ENCODE measurements at regions not wholly inside any gene's neighbourhood (a gene's known extent, or its start where the extent isn't known, plus 50 kb on each side); places are given as distances from the start of the nearest gene placed in this dataset.

DNA sequence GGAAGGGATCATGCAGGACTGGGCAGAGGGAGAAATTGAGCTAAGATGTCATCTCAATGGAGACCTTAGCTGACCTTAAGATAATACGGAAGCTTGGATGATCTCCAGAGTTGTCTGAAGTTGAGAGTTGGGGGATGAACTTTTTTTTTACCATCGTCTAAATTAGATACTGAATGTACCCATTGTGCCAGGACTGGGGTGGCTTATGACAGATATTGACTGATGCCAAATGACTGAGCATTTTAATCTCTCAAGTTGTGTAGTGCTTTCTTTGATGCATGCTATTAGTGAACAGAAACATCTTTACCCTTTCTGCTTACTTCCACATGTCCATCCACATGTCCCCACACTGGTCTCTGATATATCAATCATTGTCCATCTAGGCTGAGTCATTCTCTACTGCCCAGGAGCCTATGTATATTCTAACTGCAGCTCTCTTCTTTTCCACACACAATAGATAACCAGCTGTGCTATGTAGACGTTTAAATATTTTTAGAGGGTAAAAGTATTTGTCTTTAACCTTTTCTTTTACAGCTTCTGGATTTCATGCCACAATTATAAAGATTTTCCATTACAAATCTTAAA lies 60.2 kb upstream of the ZKSCAN2 start:
- H3K9me3 ChIP-seq (ENCODE audit: insufficient read depth, low read depth, low read length), result peaks cover 6% of the 10 kb centered on the region
- no peaks in the 10 kb centered on the region for H3K4me1 Mint-ChIP-seq (ENCODE audit: low read depth, unreplicated experiment)
- H3K9me3 Mint-ChIP-seq (ENCODE audit: unreplicated experiment), result peaks cover 9% of the 10 kb centered on the region
- H3K36me3 ChIP-seq (ENCODE audit: insufficient read depth, low read length), result no peaks in the 10 kb centered on the region
- no peaks in the 10 kb centered on the region for H3K4me1 ChIP-seq (ENCODE audit: insufficient read depth, low read length)
- no peak overlapping the region for H3K4me3 Mint-ChIP-seq (ENCODE audit: unreplicated experiment)
- no peaks in the 10 kb centered on the region for H3K27me3 ChIP-seq (ENCODE audit: insufficient read depth, low read length)
- H3K4me3 ChIP-seq (ENCODE audit: insufficient read depth, low read depth, low read length), result no peak overlapping the region
- no peak overlapping the region for H3K4me2 ChIP-seq (ENCODE audit: low read length)
- H4K20me1 ChIP-seq (ENCODE audit: insufficient read depth, low read length), result no peaks in the 10 kb centered on the region
- H2AFZ ChIP-seq (ENCODE audit: low read depth, low read length), result no peak overlapping the region
- H3K9ac ChIP-seq (ENCODE audit: low read length), result no peak overlapping the region
- no peaks in the 10 kb centered on the region for H3K79me2 ChIP-seq (ENCODE audit: insufficient read depth, low read length)
- no peak overlapping the region for H3K27ac ChIP-seq (ENCODE audit: low read depth, low read length)
- TF ChIP-seq EZH2 (IDR thresholded peaks at IDR 0.05; ENCODE audit: insufficient read depth, low read length), result no peak
- TF ChIP-seq, protein P1, sequence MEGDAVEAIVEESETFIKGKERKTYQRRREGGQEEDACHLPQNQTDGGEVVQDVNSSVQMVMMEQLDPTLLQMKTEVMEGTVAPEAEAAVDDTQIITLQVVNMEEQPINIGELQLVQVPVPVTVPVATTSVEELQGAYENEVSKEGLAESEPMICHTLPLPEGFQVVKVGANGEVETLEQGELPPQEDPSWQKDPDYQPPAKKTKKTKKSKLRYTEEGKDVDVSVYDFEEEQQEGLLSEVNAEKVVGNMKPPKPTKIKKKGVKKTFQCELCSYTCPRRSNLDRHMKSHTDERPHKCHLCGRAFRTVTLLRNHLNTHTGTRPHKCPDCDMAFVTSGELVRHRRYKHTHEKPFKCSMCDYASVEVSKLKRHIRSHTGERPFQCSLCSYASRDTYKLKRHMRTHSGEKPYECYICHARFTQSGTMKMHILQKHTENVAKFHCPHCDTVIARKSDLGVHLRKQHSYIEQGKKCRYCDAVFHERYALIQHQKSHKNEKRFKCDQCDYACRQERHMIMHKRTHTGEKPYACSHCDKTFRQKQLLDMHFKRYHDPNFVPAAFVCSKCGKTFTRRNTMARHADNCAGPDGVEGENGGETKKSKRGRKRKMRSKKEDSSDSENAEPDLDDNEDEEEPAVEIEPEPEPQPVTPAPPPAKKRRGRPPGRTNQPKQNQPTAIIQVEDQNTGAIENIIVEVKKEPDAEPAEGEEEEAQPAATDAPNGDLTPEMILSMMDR (IDR thresholded peaks at IDR 0.05; ENCODE audit: insufficient read depth, low read depth, low read length), result no peak
- no peaks in the 10 kb centered on the region for H3K27me3 Mint-ChIP-seq (ENCODE audit: low read depth, unreplicated experiment)
- no peak for DNase-seq (ENCODE audit: low read depth)
- no peak for FAIRE-seq
- H3K36me3 Mint-ChIP-seq (ENCODE audit: low read depth, unreplicated experiment), result no peaks in the 10 kb centered on the region
- no peak overlapping the region for H3K27ac Mint-ChIP-seq (ENCODE audit: unreplicated experiment)

GRCh38 chr16:25311950-25312349 lies 54.3 kb upstream of the ZKSCAN2 start:
- no peaks in the 10 kb centered on the region for H3K27me3 ChIP-seq (ENCODE audit: insufficient read depth, low read length)

GRCh38 chr16:25311039-25311438 lies 53.4 kb upstream of the ZKSCAN2 start:
- H3K36me3 Mint-ChIP-seq (ENCODE audit: low read depth, unreplicated experiment), result no peaks in the 10 kb centered on the region
- no peak overlapping the region for H3K27ac ChIP-seq (ENCODE audit: low read depth, low read length)
- H3K4me1 ChIP-seq (ENCODE audit: insufficient read depth, low read length), result no peaks in the 10 kb centered on the region

More at GRCh38 chr16:25311950-25312349, 54.3 kb upstream of the ZKSCAN2 start:
- Histone ChIP-seq H4K20me1 (ENCODE audit: insufficient read depth, low read length) (no peaks in the 10 kb centered on the region), H3K4me2 (ENCODE audit: low read length) (no peak overlapping the region), H3K36me3 (ENCODE audit: insufficient read depth, low read length) (no peaks in the 10 kb centered on the region), H3K27ac (ENCODE audit: low read depth, low read length) (no peak overlapping the region), H3K4me1 (ENCODE audit: insufficient read depth, low read length) (no peaks in the 10 kb centered on the region), H3K4me3 (ENCODE audit: insufficient read depth, low read depth, low read length) (no peak overlapping the region), H3K9ac (ENCODE audit: low read length) (no peak overlapping the region), H2AFZ (ENCODE audit: low read depth, low read length) (no peak overlapping the region), H3K9me3 (ENCODE audit: insufficient read depth, low read depth, low read length) (peaks cover 8% of the 10 kb centered on the region), H3K79me2 (ENCODE audit: insufficient read depth, low read length) (no peaks in the 10 kb centered on the region)
- H3K4me3 Mint-ChIP-seq (ENCODE audit: unreplicated experiment), result no peak overlapping the region
- H3K36me3 Mint-ChIP-seq (ENCODE audit: low read depth, unreplicated experiment), result no peaks in the 10 kb centered on the region
- no peak for DNase-seq (ENCODE audit: low read depth)
- TF ChIP-seq, protein P1 (IDR thresholded peaks at IDR 0.05; ENCODE audit: insufficient read depth, low read depth, low read length), result no peak
- no peak for TF ChIP-seq EZH2 (IDR thresholded peaks at IDR 0.05; ENCODE audit: insufficient read depth, low read length)
- no peaks in the 10 kb centered on the region for H3K27me3 Mint-ChIP-seq (ENCODE audit: low read depth, unreplicated experiment)
- H3K27ac Mint-ChIP-seq (ENCODE audit: unreplicated experiment), result no peak overlapping the region
- no peak for FAIRE-seq
- peaks cover 22% of the 10 kb centered on the region for H3K9me3 Mint-ChIP-seq (ENCODE audit: unreplicated experiment)
- H3K4me1 Mint-ChIP-seq (ENCODE audit: low read depth, unreplicated experiment), result no peaks in the 10 kb centered on the region

More at GRCh38 chr16:25311039-25311438, 53.4 kb upstream of the ZKSCAN2 start:
- Histone ChIP-seq H3K9ac (ENCODE audit: low read length) (no peak overlapping the region), H3K79me2 (ENCODE audit: insufficient read depth, low read length) (no peaks in the 10 kb centered on the region), H3K27me3 (ENCODE audit: insufficient read depth, low read length) (no peaks in the 10 kb centered on the region), H3K36me3 (ENCODE audit: insufficient read depth, low read length) (no peaks in the 10 kb centered on the region), H3K9me3 (ENCODE audit: insufficient read depth, low read depth, low read length) (peaks cover 8% of the 10 kb centered on the region), H3K4me2 (ENCODE audit: low read length) (no peak overlapping the region), H2AFZ (ENCODE audit: low read depth, low read length) (no peak overlapping the region), H3K4me3 (ENCODE audit: insufficient read depth, low read depth, low read length) (no peak overlapping the region), H4K20me1 (ENCODE audit: insufficient read depth, low read length) (no peaks in the 10 kb centered on the region)
- Mint-ChIP-seq H3K9me3 (ENCODE audit: unreplicated experiment) (peaks cover 20% of the 10 kb centered on the region), H3K4me3 (ENCODE audit: unreplicated experiment) (no peak overlapping the region), H3K27me3 (ENCODE audit: low read depth, unreplicated experiment) (no peaks in the 10 kb centered on the region), H3K27ac (ENCODE audit: unreplicated experiment) (no peak overlapping the region), H3K4me1 (ENCODE audit: low read depth, unreplicated experiment) (no peaks in the 10 kb centered on the region)
- no peak for FAIRE-seq
- DNase-seq (ENCODE audit: low read depth), result no peak
- no peak for TF ChIP-seq EZH2 (IDR thresholded peaks at IDR 0.05; ENCODE audit: insufficient read depth, low read length)
- TF ChIP-seq, protein P1 (IDR thresholded peaks at IDR 0.05; ENCODE audit: insufficient read depth, low read depth, low read length), result no peak

Measured in astrocyte (in vitro differentiated cells and primary cell).